ENCODE measurements at regions not wholly inside any gene's neighbourhood (a gene's known extent, or its start where the extent isn't known, plus 50 kb on each side); places are given as distances from the start of the nearest gene placed in this dataset.

DNA sequence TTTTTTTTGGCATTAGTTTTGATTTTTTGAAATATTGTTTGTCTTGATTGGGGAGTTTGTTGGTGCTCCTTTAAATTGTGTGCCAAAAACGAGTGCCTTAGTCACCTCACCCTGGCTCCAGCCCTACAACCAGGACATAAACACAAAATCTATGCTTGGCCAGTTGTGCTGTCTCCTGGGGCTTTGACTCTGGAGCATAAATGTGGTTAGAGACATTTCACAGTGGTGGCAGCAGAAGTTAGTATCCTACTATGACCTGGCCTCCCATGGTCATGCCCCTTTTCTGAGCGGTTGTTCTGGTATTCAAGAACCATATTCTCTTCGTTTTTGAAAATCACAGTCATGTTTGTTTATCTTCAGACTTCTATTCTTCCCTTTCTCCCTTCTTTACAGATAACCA, 70.7 kb upstream of the PSMA6 start:
- Histone ChIP-seq H3K9ac (ENCODE audit: low read length in 5 of 5) (no peak overlapping the region), H3K4me1 (ENCODE audit: control insufficient read depth in 5 of 5, insufficient read depth in 5 of 5, low read length in 5 of 5) (peaks cover 0 to 2% (median 0%) of the 10 kb centered on the region in 5 donors), H3K4me3 (ENCODE audit: low read depth in 1 of 5, low read length in 5 of 5) (no peak overlapping the region), H3K36me3 (ENCODE audit: control insufficient read depth in 5 of 5, insufficient read depth in 5 of 5, low read length in 5 of 5) (peaks cover 0 to 6% (median 3%) of the 10 kb centered on the region in 5 donors), H3K27me3 (ENCODE audit: control insufficient read depth in 5 of 5, insufficient read depth in 4 of 5, low read length in 5 of 5) (no peaks in the 10 kb centered on the region), H3K9me3 (ENCODE audit: control insufficient read depth in 5 of 5, low read length in 5 of 5) (no peaks in the 10 kb centered on the region), H3K27ac (ENCODE audit: low read depth, low read length) (no peak overlapping the region)

DNA sequence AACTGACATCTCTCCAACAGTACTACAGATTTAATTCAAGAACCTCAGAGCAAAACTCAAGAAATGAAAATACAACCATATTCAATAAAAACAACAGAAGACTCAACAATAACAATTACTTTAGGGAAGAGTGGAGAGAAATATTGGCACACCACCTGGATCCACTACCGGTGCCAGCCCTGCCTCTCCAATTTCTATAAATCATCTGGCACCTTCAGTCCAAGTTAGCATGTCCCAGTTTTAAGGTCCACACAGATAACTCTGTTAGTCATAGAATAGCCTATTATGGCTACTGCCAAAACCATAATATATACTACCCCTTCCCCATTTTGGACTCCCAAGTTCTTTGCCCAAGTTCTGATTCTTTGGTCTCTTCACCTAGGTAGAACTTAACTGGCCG, 69.9 kb upstream of the PSMA6 start:
- Histone ChIP-seq H3K4me1 (ENCODE audit: control insufficient read depth in 5 of 5, insufficient read depth in 5 of 5, low read length in 5 of 5) (peaks cover 0 to 2% (median 0%) of the 10 kb centered on the region in 5 donors), H3K27me3 (ENCODE audit: control insufficient read depth in 5 of 5, insufficient read depth in 4 of 5, low read length in 5 of 5) (no peaks in the 10 kb centered on the region), H3K36me3 (ENCODE audit: control insufficient read depth in 5 of 5, insufficient read depth in 5 of 5, low read length in 5 of 5) (peaks cover 0 to 6% (median 3%) of the 10 kb centered on the region in 5 donors), H3K9ac (ENCODE audit: low read length in 5 of 5) (no peak overlapping the region), H3K9me3 (ENCODE audit: control insufficient read depth in 5 of 5, low read length in 5 of 5) (no peaks in the 10 kb centered on the region), H3K4me3 (ENCODE audit: low read depth in 1 of 5, low read length in 5 of 5) (no peak overlapping the region), H3K27ac (ENCODE audit: low read depth, low read length) (no peak overlapping the region)

DNA sequence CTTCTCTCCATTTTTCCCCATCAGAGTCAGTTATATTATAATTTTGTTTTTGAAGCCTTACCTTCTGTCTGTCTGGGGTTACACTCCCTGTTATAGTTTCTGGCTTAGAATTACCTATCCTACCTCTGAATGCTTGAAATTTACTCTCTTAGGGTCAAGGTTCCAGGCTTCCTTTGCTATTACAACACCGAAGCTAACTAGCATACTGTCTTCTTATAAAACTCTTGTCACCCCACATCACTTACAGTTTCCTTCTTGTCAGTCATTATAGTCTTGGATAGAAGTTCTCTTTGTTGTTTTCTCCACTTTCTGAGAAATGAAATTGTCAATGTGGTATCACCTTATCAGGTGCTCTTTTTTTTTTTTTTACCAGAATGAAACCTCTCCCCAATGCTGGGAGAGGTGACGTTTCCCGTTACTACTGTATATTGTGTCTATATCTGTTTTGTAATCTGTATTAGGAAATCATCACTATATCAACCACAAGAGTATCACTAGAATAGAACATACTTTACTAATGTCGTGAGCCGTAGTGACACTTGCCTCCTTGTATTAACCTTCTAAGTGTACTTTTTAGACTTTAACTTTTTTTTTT, 69.2 kb upstream of the PSMA6 start:
- Histone ChIP-seq H3K27me3 (ENCODE audit: control insufficient read depth in 5 of 5, insufficient read depth in 4 of 5, low read length in 5 of 5) (no peaks in the 10 kb centered on the region), H3K9me3 (ENCODE audit: control insufficient read depth in 5 of 5, low read length in 5 of 5) (no peaks in the 10 kb centered on the region), H3K27ac (ENCODE audit: low read depth, low read length) (no peak overlapping the region), H3K4me1 (ENCODE audit: control insufficient read depth in 5 of 5, insufficient read depth in 5 of 5, low read length in 5 of 5) (peaks cover 0 to 2% (median 0%) of the 10 kb centered on the region in 5 donors), H3K9ac (ENCODE audit: low read length in 5 of 5) (no peak overlapping the region), H3K4me3 (ENCODE audit: low read depth in 1 of 5, low read length in 5 of 5) (no peak overlapping the region), H3K36me3 (ENCODE audit: control insufficient read depth in 5 of 5, insufficient read depth in 5 of 5, low read length in 5 of 5) (peaks cover 0 to 6% (median 3%) of the 10 kb centered on the region in 5 donors)

DNA sequence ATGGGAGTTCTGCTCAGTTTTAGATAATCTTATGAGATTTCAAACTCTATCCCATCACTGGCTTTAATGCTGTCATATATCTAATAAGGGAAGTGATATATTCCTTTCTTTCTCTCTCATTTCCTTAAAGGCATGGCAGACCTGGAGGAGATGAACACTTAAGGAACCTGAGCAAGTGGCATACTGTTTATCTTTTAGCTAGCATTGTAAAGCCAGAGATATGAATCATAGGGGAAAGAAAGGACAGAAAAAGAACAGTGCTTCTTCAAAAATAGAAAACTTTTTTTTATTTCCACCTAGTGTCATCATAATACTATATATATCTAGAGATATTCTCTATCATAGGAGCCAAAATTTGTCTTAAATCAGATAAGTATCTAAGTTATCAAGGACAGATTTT, 68.3 kb upstream of the PSMA6 start:
- H3K27ac ChIP-seq (ENCODE audit: low read depth, low read length) = no peak overlapping the region

DNA sequence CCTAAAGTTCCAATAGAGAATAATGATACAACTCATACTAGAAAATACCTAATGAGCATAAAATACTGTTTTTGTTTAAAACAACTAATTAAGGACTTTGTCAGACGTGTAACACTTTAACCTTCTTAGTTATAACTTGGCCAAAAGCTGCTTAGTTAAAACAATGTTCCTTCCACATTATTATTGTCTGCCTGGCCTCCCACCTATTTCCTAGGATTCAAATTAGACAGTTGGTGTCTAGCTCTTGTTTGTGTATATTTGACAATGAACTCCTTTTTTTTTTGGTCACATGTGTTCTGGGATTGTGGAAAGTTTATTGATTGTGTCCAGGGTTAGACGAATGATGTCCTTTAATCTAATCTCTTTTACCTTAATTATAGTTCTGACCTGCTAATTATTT, 67.6 kb upstream of the PSMA6 start:
- Histone ChIP-seq H3K36me3 (ENCODE audit: control insufficient read depth in 5 of 5, insufficient read depth in 5 of 5, low read length in 5 of 5) (peaks cover 0 to 6% (median 0%) of the 10 kb centered on the region in 5 donors), H3K27ac (ENCODE audit: low read depth, low read length) (peak overlapping the region; percentile 13), H3K27me3 (ENCODE audit: control insufficient read depth in 5 of 5, insufficient read depth in 4 of 5, low read length in 5 of 5) (no peaks in the 10 kb centered on the region), H3K4me1 (ENCODE audit: control insufficient read depth in 5 of 5, insufficient read depth in 5 of 5, low read length in 5 of 5) (peaks cover 0 to 2% (median 0%) of the 10 kb centered on the region in 5 donors), H3K4me3 (ENCODE audit: low read depth in 1 of 5, low read length in 5 of 5) (no peak overlapping the region), H3K9me3 (ENCODE audit: control insufficient read depth in 5 of 5, low read length in 5 of 5) (no peaks in the 10 kb centered on the region), H3K9ac (ENCODE audit: low read length in 5 of 5) (peak overlapping the region in 1 of 5 donors; percentile 55)

More for the DNA sequence above, 68.3 kb upstream of the PSMA6 start:
- H3K9me3 ChIP-seq (ENCODE audit: control insufficient read depth in 5 of 5, low read length in 5 of 5) = no peaks in the 10 kb centered on the region
- H3K4me1 ChIP-seq (ENCODE audit: control insufficient read depth in 5 of 5, insufficient read depth in 5 of 5, low read length in 5 of 5) = peaks cover 0 to 2% (median 0%) of the 10 kb centered on the region in 5 donors
- H3K4me3 ChIP-seq (ENCODE audit: low read depth in 1 of 5, low read length in 5 of 5) = no peak overlapping the region
- peaks cover 0 to 6% (median 3%) of the 10 kb centered on the region in 5 donors for H3K36me3 ChIP-seq (ENCODE audit: control insufficient read depth in 5 of 5, insufficient read depth in 5 of 5, low read length in 5 of 5)
- no peak overlapping the region for H3K9ac ChIP-seq (ENCODE audit: low read length in 5 of 5)
- no peaks in the 10 kb centered on the region for H3K27me3 ChIP-seq (ENCODE audit: control insufficient read depth in 5 of 5, insufficient read depth in 4 of 5, low read length in 5 of 5)

DNA sequence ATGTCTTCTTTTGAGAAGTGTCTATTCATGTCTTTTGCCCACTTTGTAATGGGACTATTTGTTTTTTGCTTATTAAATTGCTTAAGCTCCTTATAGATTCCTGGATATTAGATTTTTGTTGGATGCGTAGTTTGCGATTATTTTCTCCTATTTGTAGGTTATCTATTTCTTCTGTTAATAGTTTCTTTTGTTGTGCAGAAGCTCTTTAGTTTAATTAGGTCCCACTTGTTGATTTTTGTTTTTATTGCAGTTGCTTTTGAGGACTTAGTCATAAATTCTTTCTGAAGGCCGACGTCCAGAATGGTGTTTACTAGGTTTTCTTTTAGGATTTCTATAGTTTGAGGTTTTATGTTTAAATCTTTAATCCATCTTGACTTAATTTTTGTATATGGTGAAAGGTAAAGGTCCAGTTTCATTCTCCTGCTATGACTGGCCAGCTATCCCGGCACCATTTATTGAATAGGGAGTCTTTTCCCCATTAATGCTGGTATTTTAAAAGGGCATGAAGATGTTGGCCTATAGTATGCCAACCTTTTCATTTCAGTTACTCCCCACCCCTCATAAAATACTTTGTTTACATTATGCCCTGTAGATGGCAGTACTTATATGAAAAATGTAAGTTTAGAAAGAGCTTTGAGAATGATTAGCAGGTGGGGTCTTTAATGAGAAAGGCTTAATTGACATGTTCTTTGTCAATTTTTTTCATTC, 62.9 kb upstream of the PSMA6 start:
- H3K4me3 ChIP-seq (ENCODE audit: low read depth in 1 of 5, low read length in 5 of 5) = no peak overlapping the region
- peaks cover 0 to 6% (median 0%) of the 10 kb centered on the region in 5 donors for H3K36me3 ChIP-seq (ENCODE audit: control insufficient read depth in 5 of 5, insufficient read depth in 5 of 5, low read length in 5 of 5)
- no peaks in the 10 kb centered on the region for H3K9me3 ChIP-seq (ENCODE audit: control insufficient read depth in 5 of 5, low read length in 5 of 5)
- H3K9ac ChIP-seq (ENCODE audit: low read length in 5 of 5) = no peak overlapping the region
- no peaks in the 10 kb centered on the region for H3K27me3 ChIP-seq (ENCODE audit: control insufficient read depth in 5 of 5, insufficient read depth in 4 of 5, low read length in 5 of 5)
- peaks cover 0 to 3% (median 0%) of the 10 kb centered on the region in 5 donors for H3K4me1 ChIP-seq (ENCODE audit: control insufficient read depth in 5 of 5, insufficient read depth in 5 of 5, low read length in 5 of 5)
- no peak overlapping the region for H3K27ac ChIP-seq (ENCODE audit: low read depth, low read length)

DNA sequence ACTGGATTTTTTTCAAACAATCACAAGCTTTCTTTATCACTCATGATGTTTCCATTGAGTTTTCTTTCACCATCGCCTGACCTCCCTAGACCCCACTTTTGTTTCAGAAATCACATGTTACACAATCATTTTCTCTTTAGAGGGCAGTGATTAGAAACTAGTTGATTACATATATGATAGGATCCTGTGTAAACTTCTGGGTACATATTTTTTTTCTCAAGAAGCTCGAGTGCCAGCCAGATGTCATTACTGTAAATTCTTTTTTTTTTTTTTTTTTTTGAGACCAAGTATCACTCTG, 62.4 kb upstream of the PSMA6 start:
- Histone ChIP-seq H3K4me1 (ENCODE audit: control insufficient read depth in 5 of 5, insufficient read depth in 5 of 5, low read length in 5 of 5) (peaks cover 0 to 3% (median 0%) of the 10 kb centered on the region in 5 donors), H3K9ac (ENCODE audit: low read length in 5 of 5) (peak overlapping the region in 1 of 5 donors; percentile 11), H3K4me3 (ENCODE audit: low read depth in 1 of 5, low read length in 5 of 5) (no peak overlapping the region), H3K27ac (ENCODE audit: low read depth, low read length) (no peak overlapping the region), H3K27me3 (ENCODE audit: control insufficient read depth in 5 of 5, insufficient read depth in 4 of 5, low read length in 5 of 5) (no peaks in the 10 kb centered on the region), H3K9me3 (ENCODE audit: control insufficient read depth in 5 of 5, low read length in 5 of 5) (no peaks in the 10 kb centered on the region), H3K36me3 (ENCODE audit: control insufficient read depth in 5 of 5, insufficient read depth in 5 of 5, low read length in 5 of 5) (peaks cover 0 to 6% (median 0%) of the 10 kb centered on the region in 5 donors)

DNA sequence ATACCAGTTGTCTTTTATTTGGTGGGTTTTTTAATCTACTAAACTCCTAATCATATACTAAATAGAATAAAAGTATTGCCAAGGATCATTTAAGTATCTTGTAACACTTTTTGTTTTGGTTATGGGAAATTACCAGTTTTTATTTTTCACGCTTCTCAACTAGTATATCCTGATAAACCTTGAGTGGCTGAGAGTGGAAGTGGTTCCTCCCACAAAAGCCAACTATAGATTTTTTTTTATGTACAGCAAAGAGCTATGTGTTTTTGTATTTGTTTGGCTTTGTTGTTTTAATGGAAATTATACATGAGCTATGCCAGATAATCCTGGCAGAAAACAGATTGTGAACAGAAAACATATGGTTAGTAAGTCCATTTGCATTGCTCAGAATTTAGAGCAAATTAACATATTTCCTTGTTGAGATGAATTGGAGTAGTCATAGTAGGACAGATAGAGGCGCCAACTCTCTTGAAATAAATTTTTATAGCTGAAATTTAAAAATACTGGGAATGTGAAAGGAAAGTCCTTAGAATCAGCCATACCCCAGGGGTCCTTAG, 60.9 kb upstream of the PSMA6 start:
- Histone ChIP-seq H3K4me3 (ENCODE audit: low read depth in 1 of 5, low read length in 5 of 5) (no peak overlapping the region), H3K27ac (ENCODE audit: low read depth, low read length) (no peak overlapping the region), H3K36me3 (ENCODE audit: control insufficient read depth in 5 of 5, insufficient read depth in 5 of 5, low read length in 5 of 5) (peaks cover 0 to 1% (median 0%) of the 10 kb centered on the region in 5 donors), H3K27me3 (ENCODE audit: control insufficient read depth in 5 of 5, insufficient read depth in 4 of 5, low read length in 5 of 5) (no peaks in the 10 kb centered on the region), H3K4me1 (ENCODE audit: control insufficient read depth in 5 of 5, insufficient read depth in 5 of 5, low read length in 5 of 5) (peaks cover 0 to 3% (median 0%) of the 10 kb centered on the region in 5 donors), H3K9me3 (ENCODE audit: control insufficient read depth in 5 of 5, low read length in 5 of 5) (no peaks in the 10 kb centered on the region), H3K9ac (ENCODE audit: low read length in 5 of 5) (no peak overlapping the region)

DNA sequence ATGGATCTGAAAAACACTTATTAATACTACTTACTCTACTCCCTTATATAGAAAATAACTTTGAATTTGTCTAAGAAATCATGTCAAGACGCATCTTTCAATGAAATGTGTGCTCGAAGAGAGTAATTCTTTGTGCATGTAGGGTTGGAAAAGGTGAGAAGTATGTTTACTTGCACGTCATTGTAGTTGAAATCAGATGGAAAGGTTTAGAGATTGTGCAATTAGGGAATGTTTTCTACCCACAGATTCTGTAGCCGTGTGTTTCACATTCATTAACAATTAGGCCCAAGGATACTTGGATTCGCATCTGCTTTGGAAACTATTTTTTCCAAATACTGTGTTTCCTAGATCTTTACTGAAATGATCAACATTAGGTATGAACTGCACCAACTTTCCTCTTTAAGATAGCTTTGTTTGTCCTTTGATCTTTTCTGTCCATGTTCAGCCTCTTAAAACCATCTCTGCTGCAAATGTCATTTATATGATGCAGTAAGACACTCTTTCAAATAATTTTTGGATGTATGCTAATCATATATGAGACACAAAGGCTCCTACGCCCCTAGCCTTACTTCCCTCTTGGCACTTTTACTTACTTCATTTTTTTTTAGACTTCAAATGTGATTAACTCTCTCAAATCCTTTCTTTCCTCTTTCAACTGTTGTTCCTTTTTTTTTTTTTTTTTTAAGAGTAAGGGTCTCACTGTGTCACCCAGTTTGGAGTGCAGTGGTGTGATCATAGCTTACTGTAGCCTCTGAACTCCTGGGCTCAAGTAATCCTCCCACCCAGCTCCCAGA, 58.0 kb upstream of the PSMA6 start:
- H3K27ac ChIP-seq (ENCODE audit: low read depth, low read length) = no peak overlapping the region
- peaks cover 0 to 3% (median 0%) of the 10 kb centered on the region in 5 donors for H3K4me1 ChIP-seq (ENCODE audit: control insufficient read depth in 5 of 5, insufficient read depth in 5 of 5, low read length in 5 of 5)
- no peaks in the 10 kb centered on the region for H3K9me3 ChIP-seq (ENCODE audit: control insufficient read depth in 5 of 5, low read length in 5 of 5)
- peaks cover 0 to 3% (median 0%) of the 10 kb centered on the region in 5 donors for H3K36me3 ChIP-seq (ENCODE audit: control insufficient read depth in 5 of 5, insufficient read depth in 5 of 5, low read length in 5 of 5)
- H3K9ac ChIP-seq (ENCODE audit: low read length in 5 of 5) = no peak overlapping the region
- H3K27me3 ChIP-seq (ENCODE audit: control insufficient read depth in 5 of 5, insufficient read depth in 4 of 5, low read length in 5 of 5) = no peaks in the 10 kb centered on the region
- H3K4me3 ChIP-seq (ENCODE audit: low read depth in 1 of 5, low read length in 5 of 5) = no peak overlapping the region

DNA sequence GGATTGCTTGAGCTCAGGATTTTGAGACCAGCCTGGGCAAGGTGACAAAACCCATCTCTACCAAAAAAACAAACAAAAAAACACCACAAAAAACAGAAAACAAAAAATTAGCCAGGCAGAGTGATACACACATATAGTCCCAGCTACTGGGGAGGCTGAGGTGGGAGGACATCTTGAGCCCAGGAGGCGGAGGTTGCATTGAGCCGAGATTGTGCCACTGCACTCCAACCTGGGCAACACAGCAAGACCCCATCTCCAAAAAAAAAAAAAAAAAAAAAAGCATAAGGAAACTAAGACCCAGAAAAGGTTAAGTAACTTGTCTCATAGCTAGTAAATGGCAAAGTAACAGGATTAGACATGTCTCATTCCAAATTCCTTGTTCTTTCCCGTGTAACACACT, 56.3 kb upstream of the PSMA6 start:
- H3K27ac ChIP-seq (ENCODE audit: low read depth, low read length) = no peak overlapping the region
- H3K36me3 ChIP-seq (ENCODE audit: control insufficient read depth in 5 of 5, insufficient read depth in 5 of 5, low read length in 5 of 5) = peaks cover 0 to 3% (median 0%) of the 10 kb centered on the region in 5 donors
- no peaks in the 10 kb centered on the region for H3K27me3 ChIP-seq (ENCODE audit: control insufficient read depth in 5 of 5, insufficient read depth in 4 of 5, low read length in 5 of 5)
- H3K9ac ChIP-seq (ENCODE audit: low read length in 5 of 5) = no peak overlapping the region
- peaks cover 0 to 3% (median 0%) of the 10 kb centered on the region in 5 donors for H3K4me1 ChIP-seq (ENCODE audit: control insufficient read depth in 5 of 5, insufficient read depth in 5 of 5, low read length in 5 of 5)
- no peaks in the 10 kb centered on the region for H3K9me3 ChIP-seq (ENCODE audit: control insufficient read depth in 5 of 5, low read length in 5 of 5)
- H3K4me3 ChIP-seq (ENCODE audit: low read depth in 1 of 5, low read length in 5 of 5) = no peak overlapping the region

All from subcutaneous abdominal adipose tissue (tissue), 5 donors.